ENCODE measurements at regions not wholly inside any gene's neighbourhood (a gene's known extent, or its start where the extent isn't known, plus 50 kb on each side); places are given as distances from the start of the nearest gene placed in this dataset.

DNA sequence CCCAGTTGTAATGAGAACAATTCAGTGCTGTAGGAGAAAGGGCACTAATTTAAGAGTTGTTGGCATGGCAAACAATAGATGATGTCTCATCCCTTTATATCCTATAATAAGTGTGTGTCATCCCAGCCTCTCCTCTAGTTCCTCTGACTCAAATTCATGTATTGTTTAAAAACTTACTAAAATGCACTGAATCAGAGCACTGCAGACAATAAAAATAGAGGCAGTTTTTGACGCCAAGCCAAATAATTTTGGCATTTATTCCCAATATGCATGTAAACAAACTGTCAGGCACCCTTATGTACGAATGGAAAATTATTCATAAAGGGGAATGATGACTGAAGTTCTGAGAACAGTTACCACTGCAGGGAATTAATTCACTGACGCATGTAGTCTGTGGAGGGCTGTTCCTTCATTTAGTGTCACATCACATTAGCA, 57.9 kb upstream of the TMX1 start:
- H3F3A ChIP-seq (ENCODE audit: control insufficient read depth, insufficient read depth) = no peaks in the 10 kb centered on the region
- TF ChIP-seq EZH2phosphoT487 (IDR thresholded peaks at IDR 0.05; ENCODE audit: borderline replicate concordance, low read length) = no peak
- TF ChIP-seq, protein P1, sequence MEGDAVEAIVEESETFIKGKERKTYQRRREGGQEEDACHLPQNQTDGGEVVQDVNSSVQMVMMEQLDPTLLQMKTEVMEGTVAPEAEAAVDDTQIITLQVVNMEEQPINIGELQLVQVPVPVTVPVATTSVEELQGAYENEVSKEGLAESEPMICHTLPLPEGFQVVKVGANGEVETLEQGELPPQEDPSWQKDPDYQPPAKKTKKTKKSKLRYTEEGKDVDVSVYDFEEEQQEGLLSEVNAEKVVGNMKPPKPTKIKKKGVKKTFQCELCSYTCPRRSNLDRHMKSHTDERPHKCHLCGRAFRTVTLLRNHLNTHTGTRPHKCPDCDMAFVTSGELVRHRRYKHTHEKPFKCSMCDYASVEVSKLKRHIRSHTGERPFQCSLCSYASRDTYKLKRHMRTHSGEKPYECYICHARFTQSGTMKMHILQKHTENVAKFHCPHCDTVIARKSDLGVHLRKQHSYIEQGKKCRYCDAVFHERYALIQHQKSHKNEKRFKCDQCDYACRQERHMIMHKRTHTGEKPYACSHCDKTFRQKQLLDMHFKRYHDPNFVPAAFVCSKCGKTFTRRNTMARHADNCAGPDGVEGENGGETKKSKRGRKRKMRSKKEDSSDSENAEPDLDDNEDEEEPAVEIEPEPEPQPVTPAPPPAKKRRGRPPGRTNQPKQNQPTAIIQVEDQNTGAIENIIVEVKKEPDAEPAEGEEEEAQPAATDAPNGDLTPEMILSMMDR (IDR thresholded peaks at IDR 0.05; ENCODE audit: low read depth, low read length, poor library complexity, severe bottlenecking) = no peak
- no peak overlapping the region for H3K27ac ChIP-seq (ENCODE audit: low read depth, low read length)
- H3K27me3 ChIP-seq (ENCODE audit: control insufficient read depth, low read length) = no peaks in the 10 kb centered on the region
- H3K4me2 ChIP-seq (ENCODE audit: low read length) = no peak overlapping the region
- no peaks in the 10 kb centered on the region for H3K79me2 ChIP-seq (ENCODE audit: control insufficient read depth, low read length)
- H3K9me3 ChIP-seq (ENCODE audit: control insufficient read depth, insufficient read depth, low read length) = no peaks in the 10 kb centered on the region
- no peaks in the 10 kb centered on the region for H3K36me3 ChIP-seq (ENCODE audit: control insufficient read depth, low read length)
- no peak overlapping the region for H3K4me3 ChIP-seq (ENCODE audit: low read length)
- no peaks in the 10 kb centered on the region for H4K20me1 ChIP-seq (ENCODE audit: control insufficient read depth, insufficient read depth, low read depth, low read length)
- H3K9me2 ChIP-seq (replicated peaks; ENCODE audit: control insufficient read depth, low read length) = no peaks in the 10 kb centered on the region
- peaks cover 46% of the 10 kb centered on the region for H3K4me1 ChIP-seq (ENCODE audit: control insufficient read depth, low read length)

DNA sequence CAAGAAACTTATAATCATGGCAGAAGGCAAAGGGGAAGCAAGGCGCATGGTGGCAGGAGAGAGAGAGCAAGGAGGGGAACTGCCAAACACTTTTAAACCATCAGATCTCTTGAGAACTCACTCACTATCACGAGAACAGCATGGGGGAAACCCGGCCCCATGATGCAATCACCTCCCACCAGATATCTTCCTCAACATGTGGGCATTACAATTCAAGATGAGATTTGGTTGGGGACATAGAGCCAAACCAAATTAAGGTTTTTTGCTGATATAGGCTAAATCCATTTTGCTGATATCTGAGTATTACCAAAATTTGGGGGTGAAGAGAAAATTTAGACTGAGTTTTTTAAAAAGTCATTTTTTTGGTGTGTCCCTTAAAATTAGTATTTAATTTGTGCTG, 54.9 kb upstream of the TMX1 start:
- H3F3A ChIP-seq (ENCODE audit: control insufficient read depth, insufficient read depth) = no peaks in the 10 kb centered on the region
- H3K27me3 ChIP-seq (ENCODE audit: control insufficient read depth, low read length) = no peaks in the 10 kb centered on the region
- no peaks in the 10 kb centered on the region for H4K20me1 ChIP-seq (ENCODE audit: control insufficient read depth, insufficient read depth, low read depth, low read length)
- H3K36me3 ChIP-seq (ENCODE audit: control insufficient read depth, low read length) = no peaks in the 10 kb centered on the region
- H3K27ac ChIP-seq (ENCODE audit: low read depth, low read length) = no peak overlapping the region
- H3K9me3 ChIP-seq (ENCODE audit: control insufficient read depth, insufficient read depth, low read length) = no peaks in the 10 kb centered on the region
- no peaks in the 10 kb centered on the region for H3K79me2 ChIP-seq (ENCODE audit: control insufficient read depth, low read length)
- no peak for TF ChIP-seq EZH2phosphoT487 (IDR thresholded peaks at IDR 0.05; ENCODE audit: borderline replicate concordance, low read length)
- TF ChIP-seq, protein P1 (IDR thresholded peaks at IDR 0.05; ENCODE audit: low read depth, low read length, poor library complexity, severe bottlenecking) = no peak
- no peaks in the 10 kb centered on the region for H3K9me2 ChIP-seq (replicated peaks; ENCODE audit: control insufficient read depth, low read length)
- H3K4me1 ChIP-seq (ENCODE audit: control insufficient read depth, low read length) = peaks cover 36% of the 10 kb centered on the region
- H3K4me2 ChIP-seq (ENCODE audit: low read length) = no peak overlapping the region
- no peak overlapping the region for H3K4me3 ChIP-seq (ENCODE audit: low read length)

DNA sequence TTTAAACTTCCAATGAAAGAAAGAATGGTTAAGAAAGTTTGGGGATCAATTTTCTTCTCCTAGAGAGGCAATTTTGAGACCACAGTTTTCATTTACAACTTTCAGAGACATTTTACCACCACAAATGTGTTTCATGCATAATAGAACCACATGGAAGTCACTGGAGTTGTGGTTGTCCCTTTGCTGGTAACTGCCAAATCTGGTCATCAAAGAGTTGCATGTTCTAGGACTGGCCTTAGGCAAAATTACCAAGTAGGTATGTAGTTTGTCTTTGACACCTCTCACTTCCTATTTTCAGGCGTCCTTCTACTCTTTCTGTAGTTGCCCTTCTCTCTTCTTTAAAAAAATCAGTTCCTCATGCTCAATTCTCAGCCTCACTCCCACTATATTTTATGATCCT, 54.3 kb upstream of the TMX1 start:
- no peak overlapping the region for H3K4me3 ChIP-seq (ENCODE audit: low read length)
- TF ChIP-seq EZH2phosphoT487 (IDR thresholded peaks at IDR 0.05; ENCODE audit: borderline replicate concordance, low read length) = no peak
- no peaks in the 10 kb centered on the region for H3K36me3 ChIP-seq (ENCODE audit: control insufficient read depth, low read length)
- no peaks in the 10 kb centered on the region for H3K9me3 ChIP-seq (ENCODE audit: control insufficient read depth, insufficient read depth, low read length)
- no peaks in the 10 kb centered on the region for H3K27me3 ChIP-seq (ENCODE audit: control insufficient read depth, low read length)
- H3K27ac ChIP-seq (ENCODE audit: low read depth, low read length) = no peak overlapping the region
- no peaks in the 10 kb centered on the region for H4K20me1 ChIP-seq (ENCODE audit: control insufficient read depth, insufficient read depth, low read depth, low read length)
- no peaks in the 10 kb centered on the region for H3K9me2 ChIP-seq (replicated peaks; ENCODE audit: control insufficient read depth, low read length)
- peaks cover 30% of the 10 kb centered on the region for H3K4me1 ChIP-seq (ENCODE audit: control insufficient read depth, low read length)
- H3K79me2 ChIP-seq (ENCODE audit: control insufficient read depth, low read length) = no peaks in the 10 kb centered on the region
- no peaks in the 10 kb centered on the region for H3F3A ChIP-seq (ENCODE audit: control insufficient read depth, insufficient read depth)
- H3K4me2 ChIP-seq (ENCODE audit: low read length) = no peak overlapping the region

DNA sequence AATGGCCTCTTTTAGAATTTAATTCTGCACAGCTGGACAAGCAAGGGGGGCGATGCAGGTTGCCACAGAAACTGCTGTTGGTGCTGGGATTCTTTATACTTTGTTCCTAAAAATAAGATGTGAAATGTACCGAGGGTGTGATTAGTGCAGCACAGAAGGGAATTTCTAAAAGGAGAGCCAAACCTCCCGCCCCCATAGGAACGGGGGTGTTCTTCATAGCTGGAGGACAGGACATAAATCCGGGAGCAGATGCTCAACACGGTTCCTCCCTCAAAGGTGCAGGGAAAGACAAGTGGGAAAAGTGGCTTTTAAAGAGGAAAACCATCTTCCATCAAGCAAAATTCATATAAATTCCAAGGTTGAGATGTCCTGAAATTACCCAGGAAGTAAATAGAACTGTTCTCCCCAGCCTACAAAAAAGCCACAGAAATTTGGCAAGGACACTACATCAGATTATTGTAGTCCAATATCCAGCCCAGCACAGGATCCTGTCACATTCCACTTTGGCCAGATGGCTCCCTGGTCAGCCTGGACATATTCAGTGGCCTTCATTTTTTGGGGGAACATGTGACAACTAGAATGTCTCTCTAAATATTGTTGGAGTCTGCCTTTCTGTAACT, 51.4 kb upstream of the TMX1 start:
- Histone ChIP-seq H3K79me2 (ENCODE audit: control insufficient read depth, low read length) (no peaks in the 10 kb centered on the region), H3K27ac (ENCODE audit: low read depth, low read length) (no peak overlapping the region), H3K4me1 (ENCODE audit: control insufficient read depth, low read length) (peaks cover 6% of the 10 kb centered on the region; the same call in 1 of the 2 replicates), H3K9me2 (replicated peaks; ENCODE audit: control insufficient read depth, low read length) (no peaks in the 10 kb centered on the region), H3K27me3 (ENCODE audit: control insufficient read depth, low read length) (no peaks in the 10 kb centered on the region), H3K36me3 (ENCODE audit: control insufficient read depth, low read length) (no peaks in the 10 kb centered on the region), H3K9me3 (ENCODE audit: control insufficient read depth, insufficient read depth, low read length) (no peaks in the 10 kb centered on the region), H3F3A (ENCODE audit: control insufficient read depth, insufficient read depth) (no peaks in the 10 kb centered on the region), H3K4me2 (ENCODE audit: low read length) (no peak overlapping the region), H4K20me1 (ENCODE audit: control insufficient read depth, insufficient read depth, low read depth, low read length) (no peaks in the 10 kb centered on the region), H3K4me3 (ENCODE audit: low read length) (no peak overlapping the region)
- TF ChIP-seq, protein P1 (IDR thresholded peaks at IDR 0.05; ENCODE audit: low read depth, low read length, poor library complexity, severe bottlenecking) = no peak
- TF ChIP-seq EZH2phosphoT487 (IDR thresholded peaks at IDR 0.05; ENCODE audit: borderline replicate concordance, low read length) = no peak

Measured in DOHH2 (cell line).